WTC11 (cell line): ENCODE measurements at regions not wholly inside any gene's neighbourhood (a gene's known extent, or its start where the extent isn't known, plus 50 kb on each side); places are given as distances from the start of the nearest gene placed in this dataset.

Experiments
- ATAC-seq: fragments of 200-7000 bp; cut with Tn5 transposase; 2 replicates; pipeline ENCODE4 v1.10.0; 2021; ENCODE audit warnings: mild to moderate bottlenecking, moderate library complexity
- CTCF ChIA-PET: fragments of 300-600 bp; sonication (Branson Sonifier 250); formaldehyde crosslinking; loops from one replicate; lab custom pipeline; 2021; ENCODE audit warnings: antibody characterized with exemption; lab: Charles Lee
- POLR2A ChIA-PET: fragments of 350-600 bp; sonication (Branson Sonifier 250); formaldehyde crosslinking; loops from one replicate; lab custom pipeline; 2021; ENCODE audit warnings: antibody characterized with exemption; lab: Charles Lee
- DNase-seq: peaks from one replicate; pipeline ENCODE4 v3.0.0; 2021; ENCODE audit warnings: low spot score
- H3K27ac Mint-ChIP-seq: 2 replicates; pipeline ENCODE4 v1.8.0; 2021; ENCODE audit warnings: mixed read lengths
- H3K27me3 Mint-ChIP-seq: 2 replicates; pipeline ENCODE4 v1.8.0; 2021; ENCODE audit warnings: low read depth, mild to moderate bottlenecking, moderate library complexity, mixed read lengths
- H3K36me3 Mint-ChIP-seq: 2 replicates; pipeline ENCODE4 v1.8.0; 2021; ENCODE audit warnings: mixed read lengths
- H3K4me1 Mint-ChIP-seq: 2 replicates; pipeline ENCODE4 v1.8.0; 2022; ENCODE audit warnings: mixed read lengths
- H3K4me3 Mint-ChIP-seq: 2 replicates; pipeline ENCODE4 v1.8.0; 2021; ENCODE audit warnings: mild to moderate bottlenecking, moderate library complexity, mixed read lengths
- H3K9me3 Mint-ChIP-seq: 2 replicates; pipeline ENCODE4 v1.8.0; 2021; ENCODE audit warnings: mixed read lengths
- GABPB1 ChIP-seq: sonication (generic); formaldehyde crosslinking; IDR thresholded peaks from 2 replicates; pipeline ENCODE4 v1.8.1; 2023; ENCODE audit warnings: mild to moderate bottlenecking, missing genetic modification reagents
- KAT7 ChIP-seq: sonication (generic); formaldehyde crosslinking; IDR thresholded peaks from 2 replicates; pipeline ENCODE4 v1.8.1; 2023; ENCODE audit warnings: missing genetic modification reagents, mild to moderate bottlenecking, borderline replicate concordance
- OVOL2 ChIP-seq: fragments of 250-450 bp; sonication (Bioruptor Pico); IDR thresholded peaks from 2 replicates; pipeline ENCODE4 v1.9.0; 2021; ENCODE audit warnings: mild to moderate bottlenecking, borderline replicate concordance
- RELA ChIP-seq: sonication (generic); formaldehyde crosslinking; IDR thresholded peaks from 2 replicates; pipeline ENCODE4 v1.8.1; 2022; ENCODE audit warnings: missing genetic modification reagents, mild to moderate bottlenecking, borderline replicate concordance
- RORB ChIP-seq: fragments of 250-450 bp; sonication (Bioruptor Pico); IDR thresholded peaks from 2 replicates; pipeline ENCODE4 v1.9.0; 2021; ENCODE audit warnings: mild to moderate bottlenecking
- TEAD4 ChIP-seq: sonication (generic); formaldehyde crosslinking; IDR thresholded peaks from 2 replicates; pipeline ENCODE4 v1.8.0; 2022; ENCODE audit warnings: mild to moderate bottlenecking, missing genetic modification reagents
- ZNF232 ChIP-seq: sonication (generic); formaldehyde crosslinking; IDR thresholded peaks from 2 replicates; pipeline ENCODE4 v1.8.0; 2022; ENCODE audit warnings: mild to moderate bottlenecking, missing genetic modification reagents
- ZNF671 ChIP-seq: fragments of 250-450 bp; sonication (Bioruptor Pico); IDR thresholded peaks from 2 replicates; pipeline ENCODE4 v1.8.0; 2021; ENCODE audit warnings: mild to moderate bottlenecking
- TF ChIP-seq, protein P1 (sequence below): sonication (generic); formaldehyde crosslinking; IDR thresholded peaks from 2 replicates; pipeline ENCODE4 v1.8.1; 2023; ENCODE audit warnings: mild to moderate bottlenecking, missing genetic modification reagents, borderline replicate concordance
- TF ChIP-seq, protein P2 (sequence below): fragments of 250-450 bp; sonication (Bioruptor Pico); conservative IDR thresholded peaks from 2 replicates; pipeline ENCODE4 v1.9.0; 2021; ENCODE audit warnings: mild to moderate bottlenecking
- TF ChIP-seq, protein P3 (sequence below): fragments of 200-600 bp; IDR thresholded peaks from 2 replicates; pipeline ENCODE4 v1.8.0; 2022; ENCODE audit warnings: antibody characterized with exemption
- TF ChIP-seq, protein P4 (sequence below): sonication (generic); formaldehyde crosslinking; IDR thresholded peaks from 2 replicates; pipeline ENCODE4 v1.8.0; 2023; ENCODE audit warnings: mild to moderate bottlenecking, missing genetic modification reagents
- TF ChIP-seq, protein P5 (sequence below): sonication (generic); formaldehyde crosslinking; IDR thresholded peaks from 2 replicates; pipeline ENCODE4 v1.8.0; 2023; ENCODE audit warnings: missing genetic modification reagents
- TF ChIP-seq, protein P6 (sequence below): sonication (generic); formaldehyde crosslinking; IDR thresholded peaks from 2 replicates; pipeline ENCODE4 v1.8.1; 2022; ENCODE audit warnings: missing genetic modification reagents, borderline replicate concordance
- TF ChIP-seq, protein P7 (sequence below): sonication (generic); formaldehyde crosslinking; IDR thresholded peaks from 2 replicates; pipeline ENCODE4 v1.8.1; 2023; ENCODE audit warnings: mild to moderate bottlenecking, missing genetic modification reagents, moderate library complexity

DNA sequence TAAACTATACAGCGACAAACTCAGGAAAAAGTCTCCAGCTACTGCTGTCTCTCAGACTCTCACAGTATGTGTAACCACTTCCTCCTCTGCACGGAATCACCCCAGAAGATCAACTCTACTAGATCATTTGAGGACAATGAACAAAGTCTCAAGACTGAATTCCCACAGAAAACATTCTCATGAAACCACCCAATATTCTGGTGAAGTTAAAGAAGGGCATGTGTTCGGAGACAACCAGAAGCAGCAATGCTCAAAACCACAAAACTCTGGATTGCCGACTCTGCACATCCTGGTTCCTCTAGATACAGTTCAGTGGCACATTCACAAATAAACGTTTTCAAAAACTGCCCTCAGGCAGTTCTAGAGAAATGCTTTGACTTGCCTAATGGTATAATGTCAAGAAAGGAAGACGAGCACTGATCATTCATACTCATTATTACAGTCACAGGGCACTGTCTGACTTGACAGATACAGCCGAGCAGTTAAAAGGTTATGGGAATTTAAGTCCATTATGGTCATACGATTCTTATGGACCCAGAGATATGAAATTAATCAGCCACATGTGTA, 91.9 kb upstream of the STK17B start:
- H3K9me3 Mint-ChIP-seq, result no peaks in the 10 kb centered on the region
- TF ChIP-seq, protein P1, sequence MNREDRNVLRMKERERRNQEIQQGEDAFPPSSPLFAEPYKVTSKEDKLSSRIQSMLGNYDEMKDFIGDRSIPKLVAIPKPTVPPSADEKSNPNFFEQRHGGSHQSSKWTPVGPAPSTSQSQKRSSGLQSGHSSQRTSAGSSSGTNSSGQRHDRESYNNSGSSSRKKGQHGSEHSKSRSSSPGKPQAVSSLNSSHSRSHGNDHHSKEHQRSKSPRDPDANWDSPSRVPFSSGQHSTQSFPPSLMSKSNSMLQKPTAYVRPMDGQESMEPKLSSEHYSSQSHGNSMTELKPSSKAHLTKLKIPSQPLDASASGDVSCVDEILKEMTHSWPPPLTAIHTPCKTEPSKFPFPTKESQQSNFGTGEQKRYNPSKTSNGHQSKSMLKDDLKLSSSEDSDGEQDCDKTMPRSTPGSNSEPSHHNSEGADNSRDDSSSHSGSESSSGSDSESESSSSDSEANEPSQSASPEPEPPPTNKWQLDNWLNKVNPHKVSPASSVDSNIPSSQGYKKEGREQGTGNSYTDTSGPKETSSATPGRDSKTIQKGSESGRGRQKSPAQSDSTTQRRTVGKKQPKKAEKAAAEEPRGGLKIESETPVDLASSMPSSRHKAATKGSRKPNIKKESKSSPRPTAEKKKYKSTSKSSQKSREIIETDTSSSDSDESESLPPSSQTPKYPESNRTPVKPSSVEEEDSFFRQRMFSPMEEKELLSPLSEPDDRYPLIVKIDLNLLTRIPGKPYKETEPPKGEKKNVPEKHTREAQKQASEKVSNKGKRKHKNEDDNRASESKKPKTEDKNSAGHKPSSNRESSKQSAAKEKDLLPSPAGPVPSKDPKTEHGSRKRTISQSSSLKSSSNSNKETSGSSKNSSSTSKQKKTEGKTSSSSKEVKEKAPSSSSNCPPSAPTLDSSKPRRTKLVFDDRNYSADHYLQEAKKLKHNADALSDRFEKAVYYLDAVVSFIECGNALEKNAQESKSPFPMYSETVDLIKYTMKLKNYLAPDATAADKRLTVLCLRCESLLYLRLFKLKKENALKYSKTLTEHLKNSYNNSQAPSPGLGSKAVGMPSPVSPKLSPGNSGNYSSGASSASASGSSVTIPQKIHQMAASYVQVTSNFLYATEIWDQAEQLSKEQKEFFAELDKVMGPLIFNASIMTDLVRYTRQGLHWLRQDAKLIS (CRISPR knock-in tag), result no peak
- H3K36me3 Mint-ChIP-seq, result no peaks in the 10 kb centered on the region
- ChIA-PET POLR2A (no interaction called here), CTCF (interaction anchor here (0.7 kb wide), 1 partner anchor 166 kb away, joined by 4 read pairs; no protein-coding TSS in a partner anchor)
- peak overlapping the region; percentile 17; the same call in 1 of the 2 replicates for H3K27ac Mint-ChIP-seq
- H3K4me1 Mint-ChIP-seq, result peaks cover 27% of the 10 kb centered on the region
- H3K4me3 Mint-ChIP-seq, result no peak overlapping the region
- DNase-seq (no peak), ATAC-seq (no peak)
- H3K27me3 Mint-ChIP-seq, result no peaks in the 10 kb centered on the region

DNA sequence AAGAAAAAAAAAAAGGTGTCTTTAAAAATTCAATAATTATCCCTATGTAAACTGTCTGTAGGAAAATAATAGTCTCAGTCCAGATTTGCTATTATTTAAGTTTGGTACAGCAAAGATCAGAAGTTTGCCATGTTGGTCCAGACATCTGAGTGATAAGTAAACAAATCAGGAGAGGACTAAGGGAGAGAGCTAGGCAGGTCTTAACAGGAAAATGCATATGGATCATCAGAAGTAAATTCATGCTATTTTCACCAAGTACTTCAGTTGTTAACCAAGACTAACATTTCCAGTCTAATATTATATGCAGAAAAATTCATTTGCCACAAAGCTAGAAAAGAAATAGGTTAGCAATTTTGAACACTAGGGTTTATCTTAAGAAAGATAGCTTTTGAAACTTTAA, 95.0 kb upstream of the STK17B start:
- ChIA-PET CTCF (interaction anchor here (0.7 to 1.2 kb wide), 2 partner anchors 187 to 271 kb away, joined by 3 read pairs; no protein-coding TSS in a partner anchor), POLR2A (interaction anchor here (0.7 kb wide), 2 partner anchors 12 to 188 kb away, joined by 3 read pairs; no protein-coding TSS in a partner anchor)
- H3K4me1 Mint-ChIP-seq, result peaks cover 18% of the 10 kb centered on the region
- no peak overlapping the region for H3K27ac Mint-ChIP-seq
- no peak overlapping the region for H3K4me3 Mint-ChIP-seq
- no peaks in the 10 kb centered on the region for H3K9me3 Mint-ChIP-seq
- DNase-seq, result no peak
- no peaks in the 10 kb centered on the region for H3K27me3 Mint-ChIP-seq
- H3K36me3 Mint-ChIP-seq, result no peaks in the 10 kb centered on the region
- ATAC-seq, result no peak
- TF ChIP-seq ZNF671 (no peak), ZNF232 (CRISPR knock-in tag) (no peak), TEAD4 (CRISPR knock-in tag) (no peak), KAT7 (CRISPR knock-in tag) (no peak), RORB (no peak), GABPB1 (CRISPR knock-in tag) (no peak), RELA (CRISPR knock-in tag) (no peak), OVOL2 (no peak)
- TF ChIP-seq, protein P2, sequence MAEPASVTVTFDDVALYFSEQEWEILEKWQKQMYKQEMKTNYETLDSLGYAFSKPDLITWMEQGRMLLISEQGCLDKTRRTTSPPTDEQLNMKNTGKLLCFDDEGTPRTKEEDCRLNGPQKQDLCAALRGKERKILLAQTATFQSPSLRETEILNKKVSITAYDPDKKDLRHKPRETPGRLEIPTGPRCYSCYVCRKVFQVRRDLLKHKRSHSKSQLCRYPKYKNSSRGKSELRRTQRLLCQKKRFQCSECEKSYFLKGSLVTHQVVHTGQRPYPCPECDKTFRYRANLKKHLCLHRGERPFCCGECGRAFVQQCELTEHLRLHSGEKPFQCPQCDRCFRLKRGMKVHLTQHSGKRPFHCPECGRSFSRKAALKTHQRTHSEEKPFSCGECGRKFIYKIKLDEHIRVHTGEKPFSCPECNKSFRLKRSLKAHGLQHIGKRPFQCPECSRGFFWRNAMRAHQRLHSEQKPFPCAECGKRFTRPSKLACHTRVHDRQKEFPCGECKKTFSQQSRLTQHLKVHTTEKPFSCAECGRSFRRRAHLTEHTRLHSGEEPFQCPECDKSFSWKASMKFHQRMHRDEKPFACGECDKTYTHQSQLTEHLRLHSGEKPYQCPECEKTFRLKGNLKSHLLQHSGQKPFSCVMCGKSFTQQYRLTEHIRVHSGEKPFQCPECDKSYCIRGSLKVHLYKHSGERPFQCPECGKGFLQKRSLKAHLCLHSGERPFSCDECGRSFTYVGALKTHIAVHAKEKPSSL (CRISPR knock-in tag), result no peak
- TF ChIP-seq, protein P3, sequence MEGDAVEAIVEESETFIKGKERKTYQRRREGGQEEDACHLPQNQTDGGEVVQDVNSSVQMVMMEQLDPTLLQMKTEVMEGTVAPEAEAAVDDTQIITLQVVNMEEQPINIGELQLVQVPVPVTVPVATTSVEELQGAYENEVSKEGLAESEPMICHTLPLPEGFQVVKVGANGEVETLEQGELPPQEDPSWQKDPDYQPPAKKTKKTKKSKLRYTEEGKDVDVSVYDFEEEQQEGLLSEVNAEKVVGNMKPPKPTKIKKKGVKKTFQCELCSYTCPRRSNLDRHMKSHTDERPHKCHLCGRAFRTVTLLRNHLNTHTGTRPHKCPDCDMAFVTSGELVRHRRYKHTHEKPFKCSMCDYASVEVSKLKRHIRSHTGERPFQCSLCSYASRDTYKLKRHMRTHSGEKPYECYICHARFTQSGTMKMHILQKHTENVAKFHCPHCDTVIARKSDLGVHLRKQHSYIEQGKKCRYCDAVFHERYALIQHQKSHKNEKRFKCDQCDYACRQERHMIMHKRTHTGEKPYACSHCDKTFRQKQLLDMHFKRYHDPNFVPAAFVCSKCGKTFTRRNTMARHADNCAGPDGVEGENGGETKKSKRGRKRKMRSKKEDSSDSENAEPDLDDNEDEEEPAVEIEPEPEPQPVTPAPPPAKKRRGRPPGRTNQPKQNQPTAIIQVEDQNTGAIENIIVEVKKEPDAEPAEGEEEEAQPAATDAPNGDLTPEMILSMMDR, result no peak
- TF ChIP-seq, protein P1 (CRISPR knock-in tag), result no peak
- TF ChIP-seq, protein P4, sequence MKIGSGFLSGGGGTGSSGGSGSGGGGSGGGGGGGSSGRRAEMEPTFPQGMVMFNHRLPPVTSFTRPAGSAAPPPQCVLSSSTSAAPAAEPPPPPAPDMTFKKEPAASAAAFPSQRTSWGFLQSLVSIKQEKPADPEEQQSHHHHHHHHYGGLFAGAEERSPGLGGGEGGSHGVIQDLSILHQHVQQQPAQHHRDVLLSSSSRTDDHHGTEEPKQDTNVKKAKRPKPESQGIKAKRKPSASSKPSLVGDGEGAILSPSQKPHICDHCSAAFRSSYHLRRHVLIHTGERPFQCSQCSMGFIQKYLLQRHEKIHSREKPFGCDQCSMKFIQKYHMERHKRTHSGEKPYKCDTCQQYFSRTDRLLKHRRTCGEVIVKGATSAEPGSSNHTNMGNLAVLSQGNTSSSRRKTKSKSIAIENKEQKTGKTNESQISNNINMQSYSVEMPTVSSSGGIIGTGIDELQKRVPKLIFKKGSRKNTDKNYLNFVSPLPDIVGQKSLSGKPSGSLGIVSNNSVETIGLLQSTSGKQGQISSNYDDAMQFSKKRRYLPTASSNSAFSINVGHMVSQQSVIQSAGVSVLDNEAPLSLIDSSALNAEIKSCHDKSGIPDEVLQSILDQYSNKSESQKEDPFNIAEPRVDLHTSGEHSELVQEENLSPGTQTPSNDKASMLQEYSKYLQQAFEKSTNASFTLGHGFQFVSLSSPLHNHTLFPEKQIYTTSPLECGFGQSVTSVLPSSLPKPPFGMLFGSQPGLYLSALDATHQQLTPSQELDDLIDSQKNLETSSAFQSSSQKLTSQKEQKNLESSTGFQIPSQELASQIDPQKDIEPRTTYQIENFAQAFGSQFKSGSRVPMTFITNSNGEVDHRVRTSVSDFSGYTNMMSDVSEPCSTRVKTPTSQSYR (CRISPR knock-in tag), result no peak
- TF ChIP-seq, protein P5, sequence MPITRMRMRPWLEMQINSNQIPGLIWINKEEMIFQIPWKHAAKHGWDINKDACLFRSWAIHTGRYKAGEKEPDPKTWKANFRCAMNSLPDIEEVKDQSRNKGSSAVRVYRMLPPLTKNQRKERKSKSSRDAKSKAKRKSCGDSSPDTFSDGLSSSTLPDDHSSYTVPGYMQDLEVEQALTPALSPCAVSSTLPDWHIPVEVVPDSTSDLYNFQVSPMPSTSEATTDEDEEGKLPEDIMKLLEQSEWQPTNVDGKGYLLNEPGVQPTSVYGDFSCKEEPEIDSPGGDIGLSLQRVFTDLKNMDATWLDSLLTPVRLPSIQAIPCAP (CRISPR knock-in tag), result no peak
- TF ChIP-seq, protein P6, sequence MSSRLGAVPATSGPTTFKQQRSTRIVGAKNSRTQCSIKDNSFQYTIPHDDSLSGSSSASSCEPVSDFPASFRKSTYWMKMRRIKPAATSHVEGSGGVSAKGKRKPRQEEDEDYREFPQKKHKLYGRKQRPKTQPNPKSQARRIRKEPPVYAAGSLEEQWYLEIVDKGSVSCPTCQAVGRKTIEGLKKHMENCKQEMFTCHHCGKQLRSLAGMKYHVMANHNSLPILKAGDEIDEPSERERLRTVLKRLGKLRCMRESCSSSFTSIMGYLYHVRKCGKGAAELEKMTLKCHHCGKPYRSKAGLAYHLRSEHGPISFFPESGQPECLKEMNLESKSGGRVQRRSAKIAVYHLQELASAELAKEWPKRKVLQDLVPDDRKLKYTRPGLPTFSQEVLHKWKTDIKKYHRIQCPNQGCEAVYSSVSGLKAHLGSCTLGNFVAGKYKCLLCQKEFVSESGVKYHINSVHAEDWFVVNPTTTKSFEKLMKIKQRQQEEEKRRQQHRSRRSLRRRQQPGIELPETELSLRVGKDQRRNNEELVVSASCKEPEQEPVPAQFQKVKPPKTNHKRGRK (CRISPR knock-in tag), result no peak
- TF ChIP-seq, protein P7, sequence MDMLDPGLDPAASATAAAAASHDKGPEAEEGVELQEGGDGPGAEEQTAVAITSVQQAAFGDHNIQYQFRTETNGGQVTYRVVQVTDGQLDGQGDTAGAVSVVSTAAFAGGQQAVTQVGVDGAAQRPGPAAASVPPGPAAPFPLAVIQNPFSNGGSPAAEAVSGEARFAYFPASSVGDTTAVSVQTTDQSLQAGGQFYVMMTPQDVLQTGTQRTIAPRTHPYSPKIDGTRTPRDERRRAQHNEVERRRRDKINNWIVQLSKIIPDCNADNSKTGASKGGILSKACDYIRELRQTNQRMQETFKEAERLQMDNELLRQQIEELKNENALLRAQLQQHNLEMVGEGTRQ, result no peak
